GM12878 (cell line): ENCODE measurements at regions not wholly inside any gene's neighbourhood (a gene's known extent, or its start where the extent isn't known, plus 50 kb on each side); places are given as distances from the start of the nearest gene placed in this dataset.

ENCODE experiments used
- ATAC-seq: fragments of 200-7000 bp; cut with Tn5 transposase; 3 replicates; pipeline ENCODE4 v1.9.1; 2020; ENCODE audit warnings: mild to moderate bottlenecking, moderate library complexity
- BruUV-seq: library from RNA; stranded (reverse); fragments of 400-500 nt; replicated peaks from 2 replicates; lab custom pipeline; 2021; lab: Mats Ljungman, UMichigan
- CTCF ChIA-PET: fragments of 300-600 bp; sonication (Branson Sonifier 250); formaldehyde crosslinking; extraction: SDS; loops from one replicate; lab custom pipeline; 2021; ENCODE audit warnings: inconsistent platforms; lab: Yijun Ruan, JAX
- POLR2A ChIA-PET: fragments of 350-600 bp; formaldehyde crosslinking; extraction: SDS; loops from one replicate; lab custom pipeline; 2021; ENCODE audit warnings: inconsistent platforms; lab: Charles Lee
- RAD21 ChIA-PET: fragments of 300-600 bp; sonication (Branson Sonifier 250); formaldehyde crosslinking; loops from one replicate; lab custom pipeline; 2023; ENCODE audit warnings: antibody characterized with exemption; ENCODE audit not compliant: unreplicated experiment; lab: Charles Lee
- SMC1A ChIA-PET: fragments of 300-600 bp; sonication (Branson Sonifier 250); formaldehyde crosslinking; loops from one replicate; lab custom pipeline; 2023; ENCODE audit not compliant: unreplicated experiment, uncharacterized antibody; lab: Charles Lee
- DNase-seq: peaks from one replicate; pipeline ENCODE4 v3.0.0-alpha.2; 2011; ENCODE audit warnings: low read depth, low spot score
- FAIRE-seq: peaks from 3 replicates; lab custom pipeline; 2011; peaks lifted over from hg19 to GRCh38; lab: Jason Lieb, UNC
- H2AFZ ChIP-seq: 2 replicates; pipeline ENCODE4 v1.6.0; 2011; ENCODE audit warnings: low read depth, low read length, control low read depth; ENCODE audit not compliant: control insufficient read depth
- H3K27ac ChIP-seq: 2 replicates; pipeline ENCODE4 v1.5.1; 2011; ENCODE audit warnings: control low read depth; ENCODE audit not compliant: control insufficient read depth, insufficient read depth
- H3K27me3 ChIP-seq, 2 experiments: replicated peaks in 1 of 2; 2 replicates each; pipeline versions ENCODE4 v1.6.0 to v1.6.1; 2011; ENCODE audit warnings: low read length in 1 of 2; ENCODE audit not compliant: control insufficient read depth in 2 of 2, insufficient read depth in 2 of 2
- H3K36me3 ChIP-seq, 2 experiments: 2 replicates each; pipeline ENCODE4 v1.5.1; 2011; ENCODE audit warnings: low read length in 1 of 2; ENCODE audit not compliant: control insufficient read depth in 2 of 2, insufficient read depth in 2 of 2
- H3K4me1 ChIP-seq: 2 replicates; pipeline ENCODE4 v1.6.1; 2011; ENCODE audit warnings: mild to moderate bottlenecking, low read length, moderate library complexity, mixed read lengths; ENCODE audit not compliant: control insufficient read depth, insufficient read depth
- H3K4me2 ChIP-seq: 2 replicates; pipeline ENCODE4 v1.6.0; 2011; ENCODE audit warnings: control low read depth; ENCODE audit not compliant: control insufficient read depth, insufficient read depth
- H3K4me3 ChIP-seq: fragments of 200-600 bp; sonication (generic); 2 replicates; pipeline ENCODE4 v1.5.1; 2016
- H3K79me2 ChIP-seq: 2 replicates; pipeline ENCODE4 v1.6.0; 2011; ENCODE audit warnings: low read length; ENCODE audit not compliant: control insufficient read depth, insufficient read depth
- H3K9ac ChIP-seq: 2 replicates; pipeline ENCODE4 v1.8.0; 2011; ENCODE audit warnings: low read length, control low read depth, mixed read lengths; ENCODE audit not compliant: control insufficient read depth, insufficient read depth
- H3K9me3 ChIP-seq: replicated peaks from 3 replicates; pipeline ENCODE4 v1.5.1; 2011; ENCODE audit warnings: mild to moderate bottlenecking, low read length; ENCODE audit not compliant: control insufficient read depth, insufficient read depth
- H4K20me1 ChIP-seq: 2 replicates; pipeline ENCODE4 v1.6.0; 2011; ENCODE audit not compliant: control insufficient read depth, insufficient read depth
- CEBPZ ChIP-seq: fragments of 150-350 bp; IDR thresholded peaks from 2 replicates; pipeline ENCODE4 v1.6.1; 2016; ENCODE audit warnings: low read depth, low read length
- E2F8 ChIP-seq: fragments of 450-650 bp; IDR thresholded peaks from 2 replicates; pipeline ENCODE4 v1.6.1; 2018; ENCODE audit warnings: mild to moderate bottlenecking, low read depth, moderate library complexity; ENCODE audit not compliant: partially characterized antibody
- MAX ChIP-seq: IDR thresholded peaks from 2 replicates; pipeline ENCODE4 v1.6.1; 2012; ENCODE audit warnings: low read depth, low read length, improper control_type of control experiment
- NBN ChIP-seq: fragments of 450-650 bp; IDR thresholded peaks from 2 replicates; pipeline ENCODE4 v1.6.1; 2016
- SMC3 ChIP-seq: IDR thresholded peaks from 2 replicates; pipeline ENCODE4 v1.6.1; 2011; ENCODE audit warnings: low read length, improper control_type of control experiment, borderline replicate concordance
- WGBS: methylation state at CpG from one replicate; pipeline ENCODE4 v1.1.6; 2016; ENCODE audit warnings: low lambda C conversion rate; ENCODE audit not compliant: insufficient replicate concordance, insufficient coverage; ENCODE audit errors: missing lambda C conversion rate; 5-methylcytosine and 5-hydroxymethylcytosine counted together
- in situ Hi-C: fragments of 300-500 bp; cut with MboI; formaldehyde crosslinking; loops from 9 replicates; pipeline ENCODE4 v1.14.3; 2018; ENCODE audit warnings: mixed read lengths
- intact Hi-C: fragments of 100-400 bp; cut with micrococcal nuclease; formaldehyde crosslinking; loops from one replicate; pipeline ENCODE4 v1.14.2; 2022; ENCODE audit not compliant: unreplicated experiment

- TF ChIP-seq E2F8 (no peak), MAX (no peak), NBN (no peak), CEBPZ (no peak), SMC3 (no peak)
- Histone ChIP-seq H3K36me3 (no peaks in the 10 kb centered on the region), H3K4me3 (no peak overlapping the region), H3K27ac (no peak overlapping the region), H3K79me2 (no peaks in the 10 kb centered on the region), H4K20me1 (no peaks in the 10 kb centered on the region), H3K4me2 (no peak overlapping the region), H3K27me3 (no peaks in the 10 kb centered on the region), H3K4me1 (no peaks in the 10 kb centered on the region), H2AFZ (no peak overlapping the region), H3K9ac (no peak overlapping the region), H3K9me3 (no peaks in the 10 kb centered on the region)
- FAIRE-seq (no peak), DNase-seq (no peak), ATAC-seq (no peak)
- in situ Hi-C loops (no loop called here), intact Hi-C loops (no loop called here)
- ChIA-PET RAD21 (no interaction called here), CTCF (no interaction called here), POLR2A (no interaction called here), SMC1A (no interaction called here)
- BruUV-seq, result no TSS peak
- WGBS, result 22% methylated on average over 9 of the region's 12 CpGs
Observed at GRCh38 chr5:2178071-2178477, 295.3 kb upstream of the IRX4 start.
